Duodenal mucosa (tissue), 2 donors: ENCODE measurements at regions not wholly inside any gene's neighbourhood (a gene's known extent, or its start where the extent isn't known, plus 50 kb on each side); places are given as distances from the start of the nearest gene placed in this dataset.
"Not testable (repeated sequence)": the region's sequence is repeated elsewhere in the genome, so short reads cannot be mapped to it uniquely, and the experiment has no call there.

Experiments used
- H3K27ac ChIP-seq: one replicate; pipeline ENCODE4 v1.7.0; 2013; ENCODE audit warnings: low read depth, low read length
- H3K27me3 ChIP-seq, 2 donors: one replicate each; pipeline ENCODE4 v1.7.0; 2013; ENCODE audit warnings: low read length in 2 of 2, control low read depth in 1 of 2; ENCODE audit not compliant: insufficient read depth in 2 of 2, control insufficient read depth in 1 of 2
- H3K36me3 ChIP-seq, 2 donors: one replicate each; pipeline ENCODE4 v1.7.0; 2013; ENCODE audit warnings: low read length in 2 of 2, control low read depth in 1 of 2; ENCODE audit not compliant: insufficient read depth in 2 of 2, control insufficient read depth in 1 of 2
- H3K4me1 ChIP-seq, 2 donors: one replicate each; pipeline ENCODE4 v1.7.0; 2013; ENCODE audit warnings: low read length in 2 of 2, control low read depth in 1 of 2; ENCODE audit not compliant: insufficient read depth in 2 of 2, control insufficient read depth in 1 of 2
- H3K4me3 ChIP-seq, 2 donors: one replicate each; pipeline ENCODE4 v1.7.0; 2013; ENCODE audit warnings: low read length in 2 of 2, low read depth in 1 of 2
- H3K9ac ChIP-seq, 2 donors: one replicate each; pipeline ENCODE4 v1.7.0; 2013; ENCODE audit warnings: low read length in 2 of 2, low read depth in 1 of 2
- H3K9me3 ChIP-seq, 2 donors: one replicate each; pipeline ENCODE4 v1.7.0; 2013; ENCODE audit warnings: low read length in 2 of 2, control low read depth in 1 of 2; ENCODE audit not compliant: control insufficient read depth in 1 of 2

- Histone ChIP-seq H3K4me1 (no peaks in the 10 kb centered on the region), H3K36me3 (no peaks in the 10 kb centered on the region), H3K27ac (no peak overlapping the region), H3K9me3 (no peaks in the 10 kb centered on the region), H3K27me3 (no peaks in the 10 kb centered on the region), H3K9ac (no peak overlapping the region), H3K4me3 (no peak overlapping the region)
These were observed 549.0 kb upstream of the GRID2 start for GRCh38 chr4:91754716-91755115.

GRCh38 chr4:91758487-91758886 lies 545.3 kb upstream of the GRID2 start:
- no peak overlapping the region for H3K27ac ChIP-seq
- H3K27me3 ChIP-seq: no peaks in the 10 kb centered on the region
- no peak overlapping the region for H3K4me3 ChIP-seq
- H3K4me1 ChIP-seq: no peaks in the 10 kb centered on the region
- H3K9ac ChIP-seq: no peak overlapping the region
- H3K9me3 ChIP-seq: no peaks in the 10 kb centered on the region
- no peaks in the 10 kb centered on the region for H3K36me3 ChIP-seq

GRCh38 chr4:91764085-91764484 lies 539.7 kb upstream of the GRID2 start:
- Histone ChIP-seq H3K36me3 (no peaks in the 10 kb centered on the region), H3K9me3 (no peaks in the 10 kb centered on the region), H3K4me1 (no peaks in the 10 kb centered on the region), H3K9ac (no peak overlapping the region), H3K4me3 (no peak overlapping the region), H3K27ac (no peak overlapping the region), H3K27me3 (no peaks in the 10 kb centered on the region)

GRCh38 chr4:91769912-91770311 lies 533.9 kb upstream of the GRID2 start:
- H3K27ac ChIP-seq: no peak overlapping the region
- H3K4me3 ChIP-seq: no peak overlapping the region
- H3K4me1 ChIP-seq: no peaks in the 10 kb centered on the region
- H3K36me3 ChIP-seq: no peaks in the 10 kb centered on the region
- no peaks in the 10 kb centered on the region for H3K9me3 ChIP-seq
- H3K9ac ChIP-seq: no peak overlapping the region
- H3K27me3 ChIP-seq: no peaks in the 10 kb centered on the region

- H3K4me3 ChIP-seq, H3K9ac ChIP-seq, H3K4me1 ChIP-seq, H3K9me3 ChIP-seq, H3K27me3 ChIP-seq, H3K36me3 ChIP-seq, H3K27ac ChIP-seq: not testable (repeated sequence)
These were observed 512.1 kb upstream of the GRID2 start for GRCh38 chr4:91791631-91792030.

GRCh38 chr4:91795947-91796346 lies 507.8 kb upstream of the GRID2 start:
- Histone ChIP-seq H3K27me3 (no peaks in the 10 kb centered on the region), H3K9ac (no peak overlapping the region), H3K27ac (no peak overlapping the region), H3K9me3 (no peaks in the 10 kb centered on the region), H3K36me3 (no peaks in the 10 kb centered on the region), H3K4me1 (no peaks in the 10 kb centered on the region), H3K4me3 (no peak overlapping the region)

- Histone ChIP-seq H3K9me3 (no peaks in the 10 kb centered on the region), H3K27me3 (no peaks in the 10 kb centered on the region), H3K9ac (no peak overlapping the region), H3K4me3 (no peak overlapping the region), H3K4me1 (no peaks in the 10 kb centered on the region), H3K27ac (no peak overlapping the region), H3K36me3 (no peaks in the 10 kb centered on the region)
These were observed 491.4 kb upstream of the GRID2 start for GRCh38 chr4:91812319-91812718.

GRCh38 chr4:91824773-91825172 lies 479.0 kb upstream of the GRID2 start:
- Histone ChIP-seq H3K36me3 (no peaks in the 10 kb centered on the region), H3K27ac (no peak overlapping the region), H3K4me3 (no peak overlapping the region), H3K9ac (no peak overlapping the region), H3K4me1 (no peaks in the 10 kb centered on the region), H3K9me3 (peaks cover 3 to 4% of the 10 kb centered on the region in 2 donors), H3K27me3 (no peaks in the 10 kb centered on the region)

GRCh38 chr4:91826186-91826585 lies 477.6 kb upstream of the GRID2 start:
- Histone ChIP-seq H3K36me3 (no peaks in the 10 kb centered on the region), H3K27ac (no peak overlapping the region), H3K9ac (no peak overlapping the region), H3K9me3 (peaks cover 0 to 4% of the 10 kb centered on the region in 2 donors), H3K4me1 (no peaks in the 10 kb centered on the region), H3K4me3 (no peak overlapping the region), H3K27me3 (no peaks in the 10 kb centered on the region)

- Histone ChIP-seq H3K9ac (no peak overlapping the region), H3K27ac (no peak overlapping the region), H3K9me3 (peaks cover 0 to 3% of the 10 kb centered on the region in 2 donors), H3K36me3 (no peaks in the 10 kb centered on the region), H3K4me1 (no peaks in the 10 kb centered on the region), H3K4me3 (no peak overlapping the region), H3K27me3 (no peaks in the 10 kb centered on the region)
These were observed 475.9 kb upstream of the GRID2 start for GRCh38 chr4:91827914-91828313.

- H3K27me3 ChIP-seq: no peaks in the 10 kb centered on the region
- no peak overlapping the region for H3K4me3 ChIP-seq
- no peaks in the 10 kb centered on the region for H3K36me3 ChIP-seq
- H3K9me3 ChIP-seq: peaks cover 4 to 6% of the 10 kb centered on the region in 2 donors
- no peak overlapping the region for H3K27ac ChIP-seq
- H3K4me1 ChIP-seq: no peaks in the 10 kb centered on the region
- no peak overlapping the region for H3K9ac ChIP-seq
These were observed 474.2 kb upstream of the GRID2 start for GRCh38 chr4:91829531-91829930.
